ENCODE measurements at regions not wholly inside any gene's neighbourhood (a gene's known extent, or its start where the extent isn't known, plus 50 kb on each side); places are given as distances from the start of the nearest gene placed in this dataset.

GRCh38 chr1:17916702-17917101 lies 161.6 kb downstream of the ACTL8 start:
- no peak for TF ChIP-seq CTCF (IDR thresholded peaks at IDR 0.05)
- no peak for TF ChIP-seq POLR2A (IDR thresholded peaks at IDR 0.05)
